Hepatic stellate cell (primary cell): ENCODE measurements at regions not wholly inside any gene's neighbourhood (a gene's known extent, or its start where the extent isn't known, plus 50 kb on each side); places are given as distances from the start of the nearest gene placed in this dataset.
A peak's percentile ranks its signal among the peaks of the same experiment; 100 is the strongest.

Source experiments
- DNase-seq: peaks from one replicate; pipeline ENCODE4 v3.0.0; 2011; ENCODE audit warnings: low spot score

DNA sequence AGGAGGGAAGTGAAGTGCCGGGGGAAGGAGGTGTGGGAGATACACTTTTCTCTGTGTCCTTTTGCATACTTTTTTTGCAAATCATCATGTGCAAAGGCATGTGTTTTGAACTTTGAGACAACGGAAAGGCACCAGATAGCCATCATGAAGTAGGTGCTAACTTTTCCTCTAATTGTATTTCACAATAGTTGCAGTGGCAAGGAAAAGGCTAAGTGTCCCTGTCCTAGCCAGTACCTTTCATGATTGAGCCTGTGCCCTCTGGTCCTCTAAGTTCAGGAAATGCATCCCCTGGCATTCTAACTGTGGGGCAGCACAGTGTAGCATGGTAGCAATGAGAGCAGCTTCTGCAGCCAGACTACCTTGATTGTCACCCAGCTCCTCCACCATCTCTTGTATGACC is 186.2 kb downstream of the ADSS2 start:
- no peak for DNase-seq

GRCh38 chr1:244269169-244269568 is 182.5 kb downstream of the ADSS2 start:
- no peak for DNase-seq

DNA sequence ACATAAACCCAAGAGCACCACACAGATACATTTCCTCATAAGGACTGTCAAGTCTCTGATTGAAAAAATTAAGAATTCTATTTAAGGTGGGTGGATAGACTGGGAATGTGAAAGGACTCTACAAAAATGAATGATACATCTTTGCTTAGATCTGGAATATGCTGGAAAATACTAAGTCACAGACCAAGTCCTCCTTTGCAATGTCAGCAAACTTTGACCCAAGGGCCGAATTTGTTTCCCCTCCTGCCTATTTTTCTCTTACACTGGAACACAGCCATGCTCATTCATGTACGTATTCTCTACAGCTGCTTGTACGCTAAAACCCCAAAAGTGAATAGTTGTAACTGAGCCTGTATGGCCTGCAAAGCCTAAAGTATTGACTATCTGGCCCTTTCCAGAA is 180.7 kb downstream of the ADSS2 start:
- no peak for DNase-seq

- DNase-seq = no peak
These were observed 179.9 kb downstream of the ADSS2 start for GRCh38 chr1:244271691-244272308.

- peak; percentile 53 for DNase-seq
These were observed 179.0 kb downstream of the ADSS2 start for GRCh38 chr1:244272471-244273261.

- no peak for DNase-seq
These were observed 178.4 kb downstream of the ADSS2 start for GRCh38 chr1:244273262-244273844.

- peak; percentile 87 for DNase-seq
These were observed 177.7 kb downstream of the ADSS2 start for GRCh38 chr1:244273845-244274619.

DNA sequence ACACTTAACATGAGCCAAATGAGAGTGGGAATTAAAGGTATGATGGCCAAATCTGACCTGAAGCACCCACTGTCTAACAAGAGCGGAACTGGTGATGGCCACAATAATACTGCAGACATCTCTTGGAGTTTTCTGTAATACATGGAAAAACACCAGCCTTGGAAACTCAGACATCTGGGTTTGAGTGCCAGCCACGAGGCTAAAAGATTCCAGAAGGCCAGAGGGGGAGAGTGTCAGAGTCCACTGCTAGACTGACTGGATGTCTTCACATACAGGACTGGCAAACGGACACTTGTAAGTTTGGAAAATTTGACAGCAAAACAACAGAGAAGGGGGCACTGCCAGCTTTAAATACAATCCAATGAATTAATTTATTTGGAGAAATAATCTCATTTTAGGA is 175.1 kb downstream of the ADSS2 start:
- DNase-seq = no peak

DNA sequence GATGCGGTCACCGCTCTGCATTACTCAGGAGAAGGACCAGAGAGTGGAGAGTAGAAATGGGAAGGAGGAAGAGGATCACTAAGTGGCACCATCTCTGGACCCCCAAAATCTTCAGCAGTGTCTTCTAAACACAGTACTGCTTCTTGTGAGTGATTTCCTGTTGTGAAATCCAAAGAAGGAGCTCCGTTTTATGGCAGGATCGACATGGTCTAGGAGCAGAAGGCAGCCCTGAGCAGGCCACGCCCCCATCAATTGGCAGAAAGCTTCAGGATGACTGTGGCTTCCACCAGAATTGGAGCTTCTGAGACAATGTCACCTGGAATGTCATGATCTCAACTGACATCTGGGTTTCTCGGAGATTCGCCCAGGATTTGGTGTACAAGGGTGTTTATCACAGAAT is 171.5 kb downstream of the ADSS2 start:
- no peak for DNase-seq

DNA sequence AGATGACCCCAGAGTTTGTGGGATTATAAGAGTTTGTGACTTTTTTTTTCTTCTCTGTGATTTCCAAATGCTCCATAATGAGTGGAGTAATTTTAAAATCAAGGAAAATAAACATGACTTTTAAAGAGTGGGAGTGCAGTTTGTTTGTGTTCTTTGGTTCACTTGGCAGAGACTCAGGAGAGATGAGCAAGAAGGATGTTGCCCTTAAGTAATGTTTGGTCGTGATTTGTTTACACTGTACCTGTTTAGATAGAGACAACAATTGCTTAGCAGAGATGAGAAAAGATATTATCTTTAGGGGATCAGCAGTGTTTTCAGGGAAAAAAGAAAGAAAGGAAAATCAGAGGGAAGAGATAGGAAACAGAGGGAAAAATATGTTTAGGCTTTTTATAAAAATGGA is 170.8 kb downstream of the ADSS2 start:
- peak; percentile 37 for DNase-seq

- no peak for DNase-seq
These were observed 167.9 kb downstream of the ADSS2 start for GRCh38 chr1:244283772-244284171.

- no peak for DNase-seq
These were observed 167.0 kb downstream of the ADSS2 start for GRCh38 chr1:244284641-244285156.

DNA sequence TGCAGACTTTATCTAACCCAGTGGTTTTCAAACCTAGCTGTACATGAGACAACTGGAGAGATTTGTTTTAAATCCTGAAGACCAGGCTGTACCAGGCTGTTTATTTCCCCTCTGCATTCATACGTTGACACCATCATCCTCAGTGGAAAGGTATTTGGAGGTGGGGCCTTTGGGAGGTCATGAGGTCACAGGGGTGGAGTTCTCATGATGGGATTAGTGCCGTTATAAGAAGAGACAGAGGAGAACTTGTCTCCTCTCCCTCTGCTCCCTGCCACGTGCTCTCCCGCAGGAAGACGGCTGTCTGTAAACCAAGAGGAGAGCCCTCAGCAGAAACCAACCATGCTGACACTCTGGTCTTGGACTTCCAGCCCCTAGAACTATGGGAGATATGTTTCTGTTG is 165.4 kb downstream of the ADSS2 start:
- no peak for DNase-seq

DNA sequence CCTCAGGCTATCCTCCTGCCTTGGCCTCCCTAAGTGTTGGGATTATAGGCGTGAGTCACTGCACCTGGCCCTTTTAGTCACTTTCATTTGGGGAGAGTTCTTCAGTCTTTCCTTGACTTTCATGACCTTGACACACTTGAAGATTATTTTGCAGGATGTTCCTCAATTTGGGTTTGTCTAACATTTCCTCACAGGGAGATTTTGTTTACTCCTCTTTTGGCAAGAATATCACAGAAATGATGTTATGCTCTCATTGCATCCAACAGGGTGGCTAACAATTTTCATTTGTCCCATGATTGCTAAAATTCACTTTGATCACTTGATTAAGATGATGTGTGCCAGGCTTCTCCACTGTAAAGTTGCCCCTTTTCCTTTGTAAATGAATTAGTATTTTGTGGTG is 164.0 kb downstream of the ADSS2 start:
- DNase-seq = no peak

GRCh38 chr1:244288663-244289062 is 163.0 kb downstream of the ADSS2 start:
- DNase-seq = no peak

DNA sequence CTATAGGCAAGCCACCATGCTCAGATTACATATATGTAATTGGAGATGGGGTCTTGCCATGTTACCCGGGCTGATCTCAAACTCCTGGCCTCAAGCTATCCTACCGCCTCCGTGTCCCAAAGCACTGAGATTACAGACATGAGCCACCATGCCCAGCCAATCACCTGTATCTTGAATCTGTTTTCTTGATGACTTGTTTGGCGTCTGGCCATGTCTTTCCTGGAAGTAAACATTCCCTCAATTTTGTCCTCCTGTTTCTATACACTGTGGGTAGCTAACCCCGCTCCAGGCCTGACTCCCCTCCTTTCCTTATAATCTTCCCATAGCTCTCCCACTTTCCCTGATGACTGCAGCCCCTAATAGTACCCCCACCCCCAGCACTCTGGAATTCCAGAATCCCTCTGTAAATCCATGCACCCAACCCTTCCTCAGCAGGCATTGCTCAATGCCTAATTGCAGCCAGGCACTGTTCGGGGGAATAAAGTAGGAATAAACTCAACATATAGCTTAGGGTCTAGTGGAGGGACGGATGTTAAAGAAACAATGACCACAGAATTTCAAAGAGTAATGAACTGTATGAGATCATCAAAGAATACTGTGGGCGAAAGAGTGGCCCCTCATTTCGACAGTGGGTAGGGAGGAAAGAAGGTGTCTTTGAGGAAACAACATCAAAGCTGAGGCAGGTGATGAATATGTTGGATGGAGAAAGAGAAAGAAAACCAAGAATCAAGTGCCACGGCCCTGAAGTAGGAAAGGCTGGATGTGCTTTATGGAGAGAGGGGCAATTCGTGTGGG is 161.5 kb downstream of the ADSS2 start:
- DNase-seq = no peak

- DNase-seq = no peak
These were observed 160.2 kb downstream of the ADSS2 start for GRCh38 chr1:244291236-244292201.

DNA sequence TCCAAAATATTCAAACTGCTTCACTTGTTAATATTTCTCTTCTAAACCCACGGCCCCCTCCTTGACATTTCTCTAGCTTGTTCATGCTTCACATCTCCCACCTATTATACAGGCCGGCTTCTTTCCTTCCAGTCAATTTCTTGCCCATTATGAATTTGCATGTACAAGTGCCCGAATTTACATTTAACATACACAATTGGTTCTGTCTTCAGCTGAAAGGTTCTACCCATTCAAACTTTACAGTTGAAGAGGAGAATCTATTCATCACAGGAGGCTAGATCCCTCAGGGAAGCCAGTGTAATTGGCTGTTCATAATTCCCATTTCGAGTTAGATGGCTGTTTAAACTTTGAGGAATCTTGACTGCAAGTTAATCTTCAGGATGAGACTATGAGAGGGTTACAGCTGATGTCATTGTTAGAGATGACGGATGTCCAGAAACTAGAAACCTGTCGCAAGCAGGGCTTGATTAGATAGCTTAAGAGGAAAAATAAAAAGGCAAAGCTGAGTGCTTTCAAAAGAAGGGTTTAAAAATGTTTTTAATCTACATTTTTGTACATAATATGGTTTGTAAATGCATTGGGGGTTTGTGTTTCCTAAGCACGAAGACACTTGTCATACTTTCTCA is 157.0 kb downstream of the ADSS2 start:
- DNase-seq = no peak

- no peak for DNase-seq
These were observed 155.7 kb downstream of the ADSS2 start for GRCh38 chr1:244296003-244296402.

DNA sequence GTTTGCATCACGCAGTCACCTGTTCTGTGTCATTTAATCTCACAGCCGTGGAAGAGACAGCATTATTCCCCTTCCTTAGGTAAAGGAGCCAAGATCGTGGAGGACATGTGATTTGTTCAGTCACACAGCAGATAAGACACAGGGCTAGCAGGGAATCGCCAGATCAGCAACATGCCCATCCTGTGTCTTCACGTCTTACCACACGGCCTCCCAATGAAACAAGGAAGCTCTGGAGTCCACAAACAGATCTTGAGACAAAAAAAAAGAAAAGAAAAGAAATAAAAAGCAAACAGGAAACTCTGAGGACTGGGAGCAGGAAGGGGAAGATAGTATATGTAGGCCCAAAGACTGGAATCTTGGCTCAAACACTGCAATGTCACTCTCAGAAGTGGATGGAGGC is 155.3 kb downstream of the ADSS2 start:
- no peak for DNase-seq
